Spleen (tissue), 11 donors: ENCODE measurements at regions not wholly inside any gene's neighbourhood (a gene's known extent, or its start where the extent isn't known, plus 50 kb on each side); places are given as distances from the start of the nearest gene placed in this dataset.

Experiments used
- DNase-seq: peaks from one replicate; pipeline ENCODE4 v3.0.0-alpha.2; 2020
- H3K27ac ChIP-seq, 8 donors: fragments of 200-600 bp; sonication (generic) in 7 of 8; 1 replicate in 4 of 8; 2 replicates in 4 of 8; pipeline versions ENCODE4 v1.5.0 to v1.8.0; 2016 to 2021; ENCODE audit warnings: inconsistent platforms in 4 of 8, mild to moderate bottlenecking in 4 of 8, moderate library complexity in 1 of 8
- H3K27me3 ChIP-seq, 7 donors: fragments of 200-600 bp; sonication (generic) in 6 of 7; replicated peaks in 1 of 7; 1 replicate in 4 of 7; 2 replicates in 3 of 7; pipeline versions ENCODE4 v1.5.0 to v1.8.0; 2016 to 2021; ENCODE audit warnings: inconsistent platforms in 3 of 7, mild to moderate bottlenecking in 1 of 7
- H3K36me3 ChIP-seq, 6 donors: fragments of 200-600 bp; sonication (generic) in 5 of 6; 1 replicate in 4 of 6; 2 replicates in 2 of 6; pipeline versions ENCODE4 v1.5.0 to v1.8.0; 2016 to 2021; ENCODE audit warnings: inconsistent platforms in 2 of 6
- H3K4me1 ChIP-seq, 6 donors: fragments of 200-600 bp; sonication (generic) in 5 of 6; 1 replicate in 3 of 6; 2 replicates in 3 of 6; pipeline versions ENCODE4 v1.5.0 to v1.8.0; 2016 to 2021; ENCODE audit warnings: inconsistent platforms in 3 of 6
- H3K4me3 ChIP-seq, 8 donors: fragments of 200-600 bp; sonication (generic) in 7 of 8; 1 replicate in 4 of 8; 2 replicates in 4 of 8; pipeline versions ENCODE4 v1.5.0 to v1.8.0; 2016 to 2021; ENCODE audit warnings: inconsistent platforms in 4 of 8, mild to moderate bottlenecking in 4 of 8, moderate library complexity in 2 of 8
- H3K9me3 ChIP-seq, 8 donors: fragments of 200-600 bp; sonication (generic) in 7 of 8; 1 replicate in 4 of 8; 2 replicates in 4 of 8; pipeline versions ENCODE4 v1.5.0 to v1.8.0; 2016 to 2021; ENCODE audit warnings: inconsistent platforms in 4 of 8
- POLR2A ChIP-seq, 3 donors: fragments of 450-650 bp; IDR thresholded peaks; one replicate each; pipeline ENCODE4 v1.5.1; 2017; ENCODE audit warnings: antibody characterized with exemption in 3 of 3, mild to moderate bottlenecking in 1 of 3
- POLR2AphosphoS5 ChIP-seq, 3 donors: sonication (generic); formaldehyde crosslinking; IDR thresholded peaks; one replicate each; pipeline ENCODE4 v1.5.1; 2017; ENCODE audit warnings: antibody characterized with exemption in 3 of 3
- WGBS, 5 donors: extraction: QIAGEN DNeasy Blood & Tissue Kit in 3 of 5; methylation state at CpG; one replicate each; pipeline versions ENCODE4 v1.1.5 to v1.1.7; 2013 to 2018; 5-methylcytosine and 5-hydroxymethylcytosine counted together
- intact Hi-C: fragments of 100-400 bp; cut with DNase I; formaldehyde crosslinking; loops from one replicate; pipeline ENCODE4 v1.15.0; 2023; ENCODE audit warnings: low total_unique reads
- TF ChIP-seq, protein P1 (sequence below), 11 experiments: fragments of 200-600 bp in 7 of 11; fragments of 450-650 bp in 4 of 11; sonication (generic) in 4 of 11; IDR thresholded peaks in 8 of 11; conservative IDR thresholded peaks in 3 of 11; 1 replicate in 7 of 11; 2 replicates in 4 of 11; pipeline versions ENCODE4 v1.4.0 to v1.8.0; 2016 to 2021; ENCODE audit warnings: antibody characterized with exemption in 11 of 11, inconsistent platforms in 4 of 11, mild to moderate bottlenecking in 1 of 11
- donor health status: healthy with polysubstance abuse.
- donor health status: DM: no; HTN: no; CAD: no; lungs with moderate emphysema.
- donor health status: DM: no; HTN: no; CAD: no.
- donor health status: Bipolar disorder and iron deficiency.
- donor health status: healthy.
- donor health status: DM: no; HTN: no; CAD: no.
- donor health status: DM: yes; HTN: yes; CAD: no.

DNA sequence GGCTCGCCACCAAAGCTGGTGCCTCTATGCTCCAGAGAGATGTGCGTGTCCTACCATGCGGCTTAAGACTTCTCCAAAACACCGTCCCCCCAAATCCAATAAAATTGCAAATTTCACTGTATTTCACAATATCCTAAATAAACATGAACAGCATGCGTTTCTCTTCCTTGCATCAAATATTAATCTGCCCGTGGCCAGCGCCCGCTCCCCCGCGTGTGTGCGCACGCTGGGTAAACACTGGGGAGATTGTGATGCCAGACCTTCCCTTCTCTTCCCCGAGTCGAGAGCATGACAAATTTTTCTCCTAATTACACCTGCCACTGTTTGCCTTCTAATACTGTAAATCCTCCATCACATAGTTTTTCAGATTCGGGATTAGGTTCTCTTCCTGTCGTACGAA, 148.1 kb downstream of the MRM1 start:
- Histone ChIP-seq H3K27me3 (peaks cover 0 to 32% (median 0%) of the 10 kb centered on the region in 7 donors), H3K4me1 (no peaks in the 10 kb centered on the region), H3K9me3 (no peaks in the 10 kb centered on the region), H3K36me3 (no peaks in the 10 kb centered on the region), H3K4me3 (no peak overlapping the region), H3K27ac (no peak overlapping the region)
- TF ChIP-seq POLR2A (IDR thresholded peaks at IDR 0.05) (no peak), POLR2AphosphoS5 (IDR thresholded peaks at IDR 0.05) (no peak)
- intact Hi-C loops, result no loop called here
- peak; percentile 19 for DNase-seq
- WGBS, 5 donors, result 78 to 89% (median 80%) methylated on average over 17 of the region's 17 CpGs

DNA sequence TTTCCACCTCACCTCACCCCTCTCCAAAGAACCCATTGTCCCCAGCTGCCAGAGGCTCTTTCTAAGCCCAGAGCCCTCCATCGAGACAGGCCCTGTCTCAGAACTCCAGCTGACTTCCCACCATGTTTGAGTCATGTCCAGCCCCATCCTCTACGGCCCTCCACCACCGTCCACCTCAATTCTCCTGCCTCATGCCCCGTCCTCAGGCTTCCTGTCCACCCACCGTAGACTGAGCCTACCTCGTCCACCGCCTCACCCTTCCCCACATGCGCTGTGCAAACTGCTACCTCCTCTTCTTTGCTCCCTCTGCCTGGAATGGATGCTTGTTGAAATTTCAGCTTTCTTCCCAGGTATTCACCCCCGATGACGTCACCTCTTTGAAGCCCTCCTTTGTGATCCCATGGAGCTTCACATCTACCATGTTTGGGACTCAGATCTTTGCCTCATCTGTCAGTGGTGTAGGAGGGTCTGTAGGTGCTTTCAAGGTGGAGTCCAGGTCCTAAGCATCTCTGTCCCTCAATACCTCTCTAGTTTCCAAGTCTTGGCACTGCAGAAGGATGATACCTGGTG, 149.0 kb downstream of the MRM1 start:
- intact Hi-C loops, result no loop called here
- WGBS, 5 donors, result 80 to 90% (median 88%) methylated on average over 10 of the region's 10 CpGs
- H3K27me3 ChIP-seq, result peaks cover 0 to 34% (median 0%) of the 10 kb centered on the region in 7 donors
- TF ChIP-seq POLR2A (IDR thresholded peaks at IDR 0.05) (no peak), POLR2AphosphoS5 (IDR thresholded peaks at IDR 0.05) (no peak)
- TF ChIP-seq, protein P1, sequence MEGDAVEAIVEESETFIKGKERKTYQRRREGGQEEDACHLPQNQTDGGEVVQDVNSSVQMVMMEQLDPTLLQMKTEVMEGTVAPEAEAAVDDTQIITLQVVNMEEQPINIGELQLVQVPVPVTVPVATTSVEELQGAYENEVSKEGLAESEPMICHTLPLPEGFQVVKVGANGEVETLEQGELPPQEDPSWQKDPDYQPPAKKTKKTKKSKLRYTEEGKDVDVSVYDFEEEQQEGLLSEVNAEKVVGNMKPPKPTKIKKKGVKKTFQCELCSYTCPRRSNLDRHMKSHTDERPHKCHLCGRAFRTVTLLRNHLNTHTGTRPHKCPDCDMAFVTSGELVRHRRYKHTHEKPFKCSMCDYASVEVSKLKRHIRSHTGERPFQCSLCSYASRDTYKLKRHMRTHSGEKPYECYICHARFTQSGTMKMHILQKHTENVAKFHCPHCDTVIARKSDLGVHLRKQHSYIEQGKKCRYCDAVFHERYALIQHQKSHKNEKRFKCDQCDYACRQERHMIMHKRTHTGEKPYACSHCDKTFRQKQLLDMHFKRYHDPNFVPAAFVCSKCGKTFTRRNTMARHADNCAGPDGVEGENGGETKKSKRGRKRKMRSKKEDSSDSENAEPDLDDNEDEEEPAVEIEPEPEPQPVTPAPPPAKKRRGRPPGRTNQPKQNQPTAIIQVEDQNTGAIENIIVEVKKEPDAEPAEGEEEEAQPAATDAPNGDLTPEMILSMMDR (IDR thresholded peaks at IDR 0.05 in 8 of 11, conservative IDR thresholded peaks at IDR 0.05 in 3 of 11), result no peak
- DNase-seq, result peak; percentile 38
- no peaks in the 10 kb centered on the region for H3K4me1 ChIP-seq
- H3K27ac ChIP-seq, result no peak overlapping the region
- H3K9me3 ChIP-seq, result no peaks in the 10 kb centered on the region
- no peaks in the 10 kb centered on the region for H3K36me3 ChIP-seq
- no peak overlapping the region for H3K4me3 ChIP-seq

DNA sequence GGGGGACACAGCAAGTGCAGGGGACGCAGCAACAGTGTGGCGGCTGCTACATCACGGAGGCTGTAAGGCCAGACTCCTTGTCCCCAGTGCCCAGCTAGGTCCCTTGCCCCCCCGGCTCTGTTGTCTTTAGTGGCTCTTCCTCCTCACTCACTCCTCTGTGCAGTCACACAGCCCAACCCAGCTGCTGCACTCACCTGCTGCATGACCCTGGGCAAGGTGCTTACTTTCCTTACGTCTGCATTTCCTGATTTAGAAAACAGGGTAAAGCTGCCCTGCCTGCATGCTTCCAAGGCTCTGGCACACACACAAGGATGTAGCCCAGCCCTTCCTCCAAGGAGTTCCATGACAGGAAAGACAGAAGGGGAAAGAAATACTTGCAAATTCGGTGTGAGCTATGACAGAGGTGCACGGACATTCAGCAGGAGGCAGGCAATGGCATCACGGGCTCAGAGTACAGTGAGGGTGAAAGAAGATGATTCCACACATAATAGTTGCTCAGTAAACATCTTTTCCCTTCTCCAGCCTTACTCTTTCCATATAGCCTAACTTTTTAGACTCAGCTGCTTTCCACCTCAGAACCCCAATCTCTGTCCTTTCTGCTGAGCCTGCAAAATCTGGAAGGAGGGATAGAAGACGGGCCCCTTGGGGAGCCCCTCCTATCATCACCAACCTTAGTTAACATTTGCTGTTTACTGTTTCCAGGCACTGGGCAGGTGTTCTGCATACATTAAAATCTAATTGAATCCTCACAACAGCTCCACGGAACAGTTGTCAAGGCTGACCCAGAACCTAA, 150.9 kb downstream of the MRM1 start:
- WGBS, 5 donors, result 65 to 77% (median 71%) methylated on average over 10 of the region's 10 CpGs
- Histone ChIP-seq H3K27ac (no peak overlapping the region), H3K36me3 (no peaks in the 10 kb centered on the region), H3K9me3 (no peaks in the 10 kb centered on the region), H3K4me1 (no peaks in the 10 kb centered on the region), H3K27me3 (peaks cover 0 to 37% (median 0%) of the 10 kb centered on the region in 7 donors), H3K4me3 (no peak overlapping the region)
- intact Hi-C loops, result no loop called here
- peak; percentile 28 for DNase-seq
- TF ChIP-seq POLR2AphosphoS5 (IDR thresholded peaks at IDR 0.05), result no peak
- TF ChIP-seq, protein P1 (IDR thresholded peaks at IDR 0.05 in 8 of 11, conservative IDR thresholded peaks at IDR 0.05 in 3 of 11), result no peak
- TF ChIP-seq POLR2A (IDR thresholded peaks at IDR 0.05), result no peak

DNA sequence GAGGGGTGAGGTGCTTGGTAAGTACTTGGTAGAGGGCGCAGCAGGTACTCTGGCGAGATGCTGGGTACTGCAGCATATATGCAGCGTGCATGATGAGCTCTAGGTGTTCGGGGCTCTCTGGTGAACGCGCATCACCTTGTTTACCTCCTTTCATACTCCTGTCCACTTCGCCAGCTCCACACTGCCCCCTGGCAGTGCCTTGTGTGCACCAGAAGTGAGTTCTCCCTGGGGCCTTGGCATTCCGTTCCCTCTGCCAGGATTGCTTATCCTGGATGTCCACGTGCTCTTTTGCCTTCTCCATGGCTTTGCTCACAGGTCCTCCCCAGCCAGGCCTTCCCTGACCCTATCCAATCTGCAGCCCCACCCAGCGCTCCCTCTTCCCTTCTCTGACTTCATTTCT, 154.2 kb downstream of the MRM1 start:
- Histone ChIP-seq H3K27ac (no peak overlapping the region), H3K9me3 (no peaks in the 10 kb centered on the region), H3K4me1 (no peaks in the 10 kb centered on the region), H3K27me3 (peaks cover 0 to 34% (median 0%) of the 10 kb centered on the region in 7 donors), H3K36me3 (no peaks in the 10 kb centered on the region), H3K4me3 (no peak overlapping the region)
- 55 to 64% (median 58%) methylated on average over 10 of the region's 10 CpGs for WGBS, 5 donors
- peak; percentile 48 for DNase-seq
- TF ChIP-seq POLR2A (IDR thresholded peaks at IDR 0.05), result no peak
- TF ChIP-seq, protein P1 (IDR thresholded peaks at IDR 0.05 in 8 of 11, conservative IDR thresholded peaks at IDR 0.05 in 3 of 11), result peak in 5 of 11 experiments; percentile 6 to 36 (median 31)
- intact Hi-C loops, result no loop called here
